ENCODE measurements at regions not wholly inside any gene's neighbourhood (a gene's known extent, or its start where the extent isn't known, plus 50 kb on each side); places are given as distances from the start of the nearest gene placed in this dataset.
A peak's percentile ranks its signal among the peaks of the same experiment; 100 is the strongest.

DNA sequence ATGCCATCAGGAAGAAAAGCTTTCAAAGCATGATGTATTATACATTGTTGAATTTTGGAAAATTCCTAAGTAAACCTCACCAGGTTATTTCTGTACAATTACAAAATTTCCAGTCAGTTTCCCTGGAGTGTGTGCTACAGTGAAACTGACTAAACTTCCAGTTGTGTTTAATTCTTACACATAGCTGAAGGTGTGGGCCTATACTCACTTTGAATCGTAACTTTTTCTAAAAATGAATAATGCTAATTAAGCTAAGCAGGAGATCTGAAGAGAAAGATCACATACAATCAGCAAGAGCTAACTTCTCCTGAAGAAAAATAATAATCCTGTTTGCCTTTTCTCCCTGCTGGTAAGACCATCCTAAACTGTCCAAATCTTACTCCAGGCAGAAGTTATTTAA, 537.2 kb upstream of the PBX1 start:
- no peak for DNase-seq

DNA sequence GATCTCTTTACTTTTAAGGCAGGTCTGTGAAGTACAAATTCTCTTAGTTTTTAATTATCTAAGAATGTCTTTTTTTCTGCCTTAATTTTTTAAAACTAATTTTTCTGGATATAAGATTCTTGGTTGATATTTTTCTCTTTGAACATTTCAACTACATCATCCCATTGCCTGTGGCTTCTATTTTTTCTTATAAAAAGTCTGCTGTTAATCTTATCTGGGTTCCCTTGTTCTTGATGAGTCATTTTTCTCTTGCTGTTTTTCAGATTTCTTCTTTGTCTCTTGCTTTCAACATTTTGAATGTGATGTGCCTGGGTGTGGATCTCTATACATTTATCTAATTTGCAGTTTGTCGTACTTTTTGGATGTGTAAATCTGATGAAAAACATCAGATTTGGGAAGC, 525.2 kb upstream of the PBX1 start:
- DNase-seq = no peak

DNA sequence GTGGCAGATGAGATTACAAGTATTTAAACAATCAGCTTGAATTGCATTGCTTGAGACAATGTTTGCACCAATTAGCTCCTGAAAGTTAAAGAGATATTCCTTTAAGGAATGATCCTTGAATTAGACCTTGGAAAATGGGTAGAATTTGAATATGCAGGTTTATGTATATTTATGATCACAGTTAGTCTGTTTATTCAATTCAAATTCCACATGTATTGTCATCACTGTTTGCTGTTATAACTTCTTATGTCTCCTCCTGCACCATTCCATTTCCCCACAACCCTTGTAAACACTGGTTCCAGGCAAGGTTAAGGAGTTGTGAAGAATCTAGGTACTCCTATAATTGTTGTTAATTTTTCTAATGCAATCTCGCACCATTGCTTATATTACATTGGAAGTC, 518.2 kb upstream of the PBX1 start:
- DNase-seq = no peak

DNA sequence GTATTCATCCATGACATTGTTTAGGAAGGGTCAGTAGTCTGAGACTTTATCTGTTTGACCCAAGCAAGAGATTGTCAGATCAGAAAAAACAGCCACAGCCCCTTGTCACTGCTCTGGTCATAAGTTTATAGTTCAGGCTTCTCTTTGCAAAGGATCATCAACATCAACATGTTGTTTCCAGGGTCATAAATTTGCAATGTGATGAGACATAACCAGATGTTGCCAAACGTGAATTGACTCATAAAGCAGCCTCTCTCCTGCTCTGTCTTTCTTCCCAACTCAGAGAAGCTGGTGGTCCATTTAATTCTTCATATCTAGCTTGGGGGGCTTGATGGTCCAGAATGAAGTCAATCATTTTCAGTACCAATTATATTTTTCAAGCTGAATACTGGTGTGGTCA, 507.2 kb upstream of the PBX1 start:
- DNase-seq = no peak

DNA sequence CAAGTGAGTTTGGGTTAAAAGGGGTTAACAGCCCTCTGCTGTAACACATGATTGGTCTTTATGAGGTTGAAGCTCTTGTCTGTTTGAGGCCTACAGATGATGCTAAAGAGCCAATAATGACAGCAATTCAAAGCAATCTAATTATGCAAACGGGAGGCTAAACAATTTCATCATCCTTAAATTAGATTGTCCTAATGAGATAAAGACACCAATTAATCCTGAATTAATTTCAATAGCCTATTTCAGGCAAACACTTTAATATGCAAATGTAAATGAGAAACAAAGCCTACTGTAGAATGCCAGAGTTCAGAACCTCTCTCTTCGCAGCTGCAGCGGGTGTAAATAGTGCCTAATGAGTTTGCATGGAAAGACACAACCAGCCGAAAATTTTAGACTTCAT, 504.7 kb upstream of the PBX1 start:
- peak; percentile 23 for DNase-seq

DNA sequence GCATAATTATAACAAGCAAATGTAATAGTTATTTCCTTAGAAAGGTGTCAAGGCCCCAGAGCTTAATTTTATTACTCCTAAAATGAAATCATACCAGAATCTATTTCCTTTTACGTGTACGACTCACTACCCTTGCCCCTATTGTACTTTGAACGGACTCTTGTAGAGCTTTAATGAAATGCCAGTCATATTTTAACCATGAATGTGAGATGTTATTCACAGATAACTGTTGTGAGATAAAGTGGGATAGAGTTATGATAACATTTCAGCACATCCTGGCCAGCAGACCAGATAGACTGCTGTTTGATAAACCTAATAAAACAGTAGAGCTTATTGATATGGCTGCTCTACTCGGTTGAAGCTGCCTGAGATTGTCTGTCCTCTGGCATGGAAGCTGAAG, 500.8 kb upstream of the PBX1 start:
- DNase-seq = no peak

DNA sequence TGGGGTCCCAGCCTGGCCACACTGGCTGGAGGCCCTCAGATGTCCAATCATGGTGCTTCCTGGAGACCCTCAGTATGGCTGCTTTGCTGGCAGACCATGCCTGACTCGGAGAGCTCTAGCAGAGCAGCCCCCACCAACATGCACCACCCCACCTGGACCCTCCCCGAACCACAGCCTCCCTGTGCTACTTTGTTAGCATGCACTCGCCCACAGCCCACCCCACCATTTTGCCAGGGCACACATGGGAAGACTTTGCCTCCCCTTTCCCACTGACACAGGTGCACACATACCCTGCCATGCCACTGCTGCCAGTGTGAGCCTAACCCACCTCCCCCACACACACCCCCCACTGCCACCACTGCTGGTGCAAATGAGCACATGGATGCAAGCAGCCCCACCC, 497.5 kb upstream of the PBX1 start:
- no peak for DNase-seq

DNA sequence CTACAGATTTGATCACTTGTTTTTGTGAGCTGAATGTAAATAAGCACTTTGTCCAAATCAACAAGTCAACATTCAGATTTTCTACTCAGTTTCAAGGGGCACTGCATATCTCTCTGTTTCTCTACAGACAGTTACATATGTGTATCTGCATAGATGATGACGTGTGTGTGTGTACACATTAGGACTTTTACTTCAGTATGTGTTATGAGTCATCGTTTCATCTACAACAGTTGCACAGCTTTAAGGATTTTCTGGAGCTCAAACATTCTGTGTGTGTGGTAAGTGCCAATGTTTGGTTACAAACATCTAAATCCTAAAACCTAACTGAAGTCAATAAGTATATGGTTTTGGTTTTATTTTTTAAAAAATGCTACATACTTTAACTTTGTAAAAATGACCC, 494.5 kb upstream of the PBX1 start:
- no peak for DNase-seq

DNA sequence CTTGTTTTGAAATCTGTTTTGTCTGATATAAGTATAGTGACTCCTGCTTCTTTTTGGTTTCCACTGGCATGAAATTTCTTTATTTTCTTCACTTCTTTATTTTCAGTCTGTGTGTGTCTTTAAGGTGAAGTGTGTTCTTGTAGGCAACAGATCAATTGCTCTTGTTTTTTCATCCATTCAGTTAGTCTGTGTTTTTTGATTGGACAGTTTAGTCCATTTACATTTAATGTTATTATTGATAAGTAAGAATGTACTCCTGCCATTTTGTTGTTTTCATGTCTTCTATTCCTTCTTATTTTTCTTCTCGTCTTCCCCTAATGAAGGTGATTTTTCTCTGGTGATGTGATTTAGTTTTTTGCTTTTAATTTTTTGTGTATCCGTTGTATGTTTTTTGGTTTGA, 487.7 kb upstream of the PBX1 start:
- no peak for DNase-seq

DNA sequence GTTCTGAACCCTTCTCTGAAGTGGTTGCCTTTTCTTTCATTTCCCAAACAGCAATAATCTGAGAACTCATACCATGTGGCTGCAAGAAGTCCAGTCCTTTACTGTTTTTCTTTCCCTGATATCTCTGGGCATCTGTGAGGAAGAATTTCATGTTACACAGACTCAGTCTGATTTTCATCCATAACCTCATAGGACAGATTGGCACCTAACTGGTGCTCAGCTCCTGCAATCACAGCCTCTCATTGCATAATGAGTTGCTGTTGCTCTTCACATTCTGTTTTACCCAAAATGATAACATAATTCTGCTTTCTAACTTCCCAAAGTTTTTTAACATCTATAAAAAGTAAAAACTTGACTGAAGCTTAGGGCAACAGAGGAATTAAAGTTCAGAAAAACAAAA, 472.2 kb upstream of the PBX1 start:
- no peak for DNase-seq

DNA sequence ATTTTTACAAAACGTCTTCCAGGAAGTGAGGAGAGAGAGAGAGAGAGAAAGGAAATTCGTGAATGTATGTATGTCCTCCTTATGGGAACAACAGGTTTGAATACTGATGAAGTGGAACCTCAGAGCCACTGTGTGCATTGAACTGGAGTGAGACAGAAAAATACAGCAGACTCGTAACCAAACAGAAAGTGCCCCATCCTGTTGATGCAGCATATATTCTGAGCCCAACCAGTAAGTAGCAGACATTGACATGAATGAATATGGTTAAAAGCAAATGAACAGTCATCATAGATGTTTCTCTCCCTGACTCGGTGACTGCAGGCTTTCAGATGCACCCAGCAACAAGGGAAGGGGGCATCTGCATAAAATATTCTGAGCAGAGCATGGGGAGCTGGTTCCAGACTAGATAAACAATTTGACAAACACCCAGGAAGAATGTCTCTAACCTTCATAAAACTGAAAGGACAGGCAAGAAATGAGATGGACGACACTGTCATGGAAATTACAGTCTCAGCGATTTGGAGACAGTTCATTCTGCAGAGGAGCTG, 471.0 kb upstream of the PBX1 start:
- no peak for DNase-seq

DNA sequence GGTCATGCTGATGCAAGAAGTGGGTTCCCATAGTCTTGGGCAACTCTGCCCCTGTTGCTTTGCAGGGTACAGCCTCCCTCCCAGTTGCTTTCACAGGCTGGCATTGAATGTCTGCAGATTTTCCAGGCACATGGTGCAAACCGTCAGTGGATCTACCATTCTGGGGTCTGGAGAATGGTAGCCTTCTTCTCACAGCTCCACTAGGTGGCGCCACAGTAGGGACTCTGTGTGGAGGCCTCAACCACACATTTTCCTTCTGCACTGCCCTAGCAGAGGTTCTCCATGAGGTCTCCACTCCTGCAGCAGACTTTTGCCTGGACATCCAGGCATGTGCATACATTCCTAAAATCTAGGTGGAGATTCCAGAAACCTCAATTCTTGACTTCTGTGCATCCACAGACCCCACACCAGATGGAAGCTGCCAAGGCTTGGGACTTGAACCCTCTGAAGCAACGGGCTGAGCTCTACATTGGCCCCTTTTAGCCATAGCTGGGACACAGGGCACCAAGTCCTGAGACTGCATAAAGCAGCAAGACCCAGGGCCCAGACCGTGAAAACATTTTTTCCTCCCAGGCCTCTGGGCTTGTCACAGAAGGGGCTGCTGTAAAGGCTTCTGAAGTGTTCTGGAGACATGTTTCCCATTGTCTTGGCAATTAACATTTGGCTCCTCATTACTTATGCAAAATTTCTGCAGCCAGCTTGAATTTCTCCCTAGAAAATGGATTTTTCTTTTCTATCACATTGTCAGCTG, 466.2 kb upstream of the PBX1 start:
- no peak for DNase-seq

DNA sequence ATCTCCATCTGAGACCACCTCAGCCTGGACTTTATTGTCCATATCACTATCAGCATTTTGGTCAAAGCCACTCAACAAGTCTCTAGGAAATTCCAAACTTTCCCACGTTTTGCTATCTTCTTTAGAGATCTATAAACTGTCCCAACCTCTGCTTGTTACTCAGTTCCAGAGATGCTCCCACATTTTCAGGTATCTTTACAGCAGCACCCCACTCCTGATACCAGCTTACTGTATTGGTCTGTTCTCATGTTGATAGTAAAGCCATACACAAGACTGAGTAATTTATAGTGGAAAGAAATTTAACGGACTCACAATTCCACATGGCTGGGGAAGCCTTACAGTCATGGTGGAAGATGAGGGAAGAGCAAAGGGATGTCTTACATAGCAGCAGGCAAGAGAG, 465.4 kb upstream of the PBX1 start:
- DNase-seq = no peak

DNA sequence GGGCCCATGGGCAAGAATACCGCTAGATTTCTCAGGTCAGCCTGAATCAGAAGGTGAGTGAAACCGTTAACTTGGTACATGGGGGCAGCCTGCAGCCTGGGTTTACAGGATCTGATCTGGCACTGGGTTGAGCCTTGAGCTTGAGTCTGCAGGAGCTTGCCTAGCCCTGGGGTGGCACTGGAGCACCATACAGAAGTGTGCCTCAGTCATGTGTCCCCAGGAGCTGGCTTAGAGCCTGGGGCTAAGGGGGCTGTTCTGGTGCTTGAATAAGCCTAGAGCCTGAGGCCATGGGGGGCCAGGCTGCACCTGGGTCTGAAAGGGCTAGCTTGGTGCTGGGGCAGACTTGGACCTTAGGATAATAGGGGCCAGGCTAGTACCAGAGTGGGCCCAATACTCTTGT, 457.2 kb upstream of the PBX1 start:
- no peak for DNase-seq

DNA sequence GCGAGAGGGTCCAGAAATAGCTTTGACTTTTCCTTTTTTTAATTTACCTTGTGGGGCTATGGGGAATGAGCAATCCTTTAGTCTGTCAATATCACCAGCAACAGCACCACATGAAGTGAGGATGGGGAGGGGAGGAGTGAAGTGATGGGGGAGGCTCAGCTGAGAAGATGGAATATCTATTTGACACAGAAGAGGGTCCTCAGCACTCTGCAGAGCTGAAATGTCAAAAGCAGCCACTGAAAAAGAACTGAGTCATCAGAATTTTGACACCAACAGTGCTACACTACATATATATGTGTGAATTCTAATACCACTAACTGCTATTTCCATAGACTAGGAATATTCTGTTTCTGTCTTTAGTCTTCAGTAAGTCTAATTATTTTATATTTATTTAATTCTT, 427.0 kb upstream of the PBX1 start:
- no peak for DNase-seq

DNA sequence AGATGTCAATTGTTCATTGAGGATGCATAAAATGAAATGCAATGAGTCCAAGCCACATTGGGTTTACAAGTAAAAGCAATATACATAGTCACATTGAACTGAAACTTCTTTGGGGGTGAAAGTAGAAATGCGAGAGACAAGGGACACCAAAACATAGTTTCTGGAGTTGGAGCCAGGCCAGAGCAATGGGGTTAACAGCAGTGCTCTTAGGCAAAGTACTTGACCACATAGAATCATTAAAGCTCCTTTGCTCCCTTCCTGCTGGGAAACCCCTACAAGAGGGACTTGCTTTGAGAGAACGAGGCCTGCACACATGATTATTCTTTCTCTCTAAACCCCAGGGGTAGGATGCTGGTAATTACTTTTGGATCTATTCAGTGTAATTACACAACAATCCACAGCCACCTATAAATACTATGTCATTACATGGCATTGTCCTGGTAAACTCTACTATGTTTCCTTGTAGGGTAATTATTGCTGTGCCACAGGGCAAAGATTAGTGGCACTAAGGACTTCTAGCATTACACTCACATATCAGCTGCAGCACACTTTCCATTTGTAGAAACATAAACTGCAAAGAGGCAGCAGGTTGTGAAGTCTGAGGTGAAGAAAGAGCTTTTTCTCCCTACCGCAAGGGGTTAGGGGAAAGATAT, 421.6 kb upstream of the PBX1 start:
- DNase-seq = peak; percentile 63

DNA sequence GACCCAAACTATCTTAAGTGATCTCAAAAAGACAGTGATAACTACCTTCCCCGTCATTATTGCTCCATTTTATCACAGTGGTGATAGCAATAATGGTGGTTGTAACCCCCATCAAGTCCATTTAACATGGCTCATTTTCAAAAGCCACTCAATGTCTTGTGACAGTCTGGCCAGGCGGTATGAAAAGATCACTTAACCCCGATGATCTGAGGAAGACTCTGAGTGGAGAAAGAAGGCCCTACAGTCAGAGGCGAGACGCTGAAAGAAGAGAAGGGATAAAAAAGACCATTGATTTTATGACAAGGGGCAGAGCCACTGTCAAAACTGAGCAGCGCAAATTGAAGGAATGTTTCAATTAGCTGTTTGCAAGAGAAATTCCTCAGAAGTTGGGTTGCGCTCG, 417.2 kb upstream of the PBX1 start:
- DNase-seq = no peak

DNA sequence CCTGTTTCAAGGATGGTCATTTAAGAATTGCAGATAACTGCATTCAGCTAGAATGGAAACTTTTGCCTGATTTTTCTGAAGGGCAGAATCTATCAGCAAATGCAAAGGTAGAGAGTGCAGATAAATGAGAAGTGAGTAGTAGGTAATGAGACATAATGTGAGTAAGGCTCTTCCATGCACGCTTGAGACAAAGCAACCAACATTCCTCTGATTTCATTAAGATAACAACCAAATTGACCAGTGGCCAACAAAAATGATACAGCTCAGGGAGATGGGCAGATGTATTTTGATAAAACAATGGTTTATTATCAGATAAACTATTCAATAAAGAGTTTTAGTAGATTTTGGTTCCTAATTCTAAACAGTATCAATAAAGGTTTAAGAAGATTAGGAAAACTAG, 404.4 kb upstream of the PBX1 start:
- no peak for DNase-seq

DNA sequence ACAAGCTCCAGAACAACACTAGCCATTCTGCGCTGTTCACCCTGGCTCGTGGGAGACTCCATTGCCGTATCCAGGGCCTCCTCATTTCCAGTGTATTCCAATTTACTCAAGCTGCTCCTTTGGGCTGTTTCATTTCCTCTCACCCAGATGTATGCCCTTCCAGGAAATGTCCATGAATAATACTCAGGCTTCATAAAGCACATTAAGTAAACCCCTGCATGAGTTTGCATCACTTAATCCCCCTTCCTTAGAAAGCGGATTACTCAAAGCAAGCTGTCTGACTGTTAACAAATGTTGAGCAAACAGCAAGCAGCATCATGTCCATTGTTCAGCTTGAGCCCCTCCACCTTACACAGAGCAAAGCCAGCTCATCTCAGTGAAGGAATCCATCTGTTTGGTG, 403.6 kb upstream of the PBX1 start:
- no peak for DNase-seq

DNA sequence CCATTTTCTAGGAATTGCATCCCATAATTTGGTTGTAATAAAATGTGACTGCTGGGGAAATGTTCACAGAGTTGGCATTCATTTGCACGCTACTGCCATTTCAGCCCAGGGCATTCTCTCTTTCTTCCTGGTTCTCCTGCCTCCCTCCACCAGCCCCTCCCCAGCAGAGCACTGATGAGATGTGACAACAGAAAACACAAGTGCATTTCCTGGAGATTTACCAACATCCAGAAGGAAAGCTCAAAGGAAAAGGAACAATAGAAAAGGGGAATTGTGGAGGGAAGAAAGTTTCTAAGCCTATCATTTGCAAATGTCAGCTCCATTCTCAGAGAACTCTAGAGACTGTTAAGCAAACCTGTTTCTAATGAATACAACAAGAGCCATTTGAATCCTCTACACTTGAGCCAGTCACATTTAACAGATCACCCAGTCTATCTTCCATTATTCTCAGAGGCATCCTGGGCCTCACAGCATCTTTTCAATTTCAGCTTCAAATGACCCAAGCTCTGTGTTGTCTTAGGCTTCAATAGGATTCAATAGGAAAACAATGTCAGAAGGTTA, 395.6 kb upstream of the PBX1 start:
- no peak for DNase-seq

DNA sequence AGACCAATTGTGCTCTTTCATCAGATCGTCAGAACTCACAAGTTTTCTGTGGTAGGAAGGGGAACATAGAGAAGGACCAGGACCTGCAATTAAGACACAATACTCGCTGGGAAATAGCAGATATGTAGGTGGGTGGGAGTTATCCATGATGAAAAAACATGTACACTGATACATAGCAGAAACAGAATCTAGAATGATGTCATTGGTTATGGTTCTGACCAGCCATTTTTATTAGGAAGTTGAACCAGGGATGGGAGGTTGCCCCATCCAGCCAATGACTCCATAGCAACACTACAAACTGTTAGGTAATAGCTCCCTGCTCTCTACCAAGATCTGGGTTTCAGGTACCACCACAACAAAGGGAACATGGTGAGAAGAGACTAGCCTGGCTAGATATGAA, 393.5 kb upstream of the PBX1 start:
- DNase-seq = no peak

DNA sequence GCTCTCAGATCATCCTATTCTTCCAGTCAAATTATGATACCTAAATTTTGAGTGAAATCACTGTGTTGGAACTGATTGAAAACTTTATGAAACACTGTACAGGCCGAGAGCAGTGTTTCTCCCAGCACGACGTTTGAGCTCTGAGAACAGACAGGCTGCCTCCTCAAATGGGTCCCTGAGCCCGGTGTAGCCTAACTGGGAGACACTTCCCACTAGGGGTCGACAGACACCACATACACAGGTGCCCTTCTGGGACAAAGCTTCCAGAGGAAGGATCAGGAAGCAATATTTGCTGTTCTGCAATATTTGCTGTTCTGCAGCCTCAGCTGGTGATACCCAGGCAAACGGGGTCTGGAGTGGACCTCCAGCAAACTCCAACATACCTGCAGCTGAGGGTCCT, 392.5 kb upstream of the PBX1 start:
- DNase-seq = peak; percentile 28

DNA sequence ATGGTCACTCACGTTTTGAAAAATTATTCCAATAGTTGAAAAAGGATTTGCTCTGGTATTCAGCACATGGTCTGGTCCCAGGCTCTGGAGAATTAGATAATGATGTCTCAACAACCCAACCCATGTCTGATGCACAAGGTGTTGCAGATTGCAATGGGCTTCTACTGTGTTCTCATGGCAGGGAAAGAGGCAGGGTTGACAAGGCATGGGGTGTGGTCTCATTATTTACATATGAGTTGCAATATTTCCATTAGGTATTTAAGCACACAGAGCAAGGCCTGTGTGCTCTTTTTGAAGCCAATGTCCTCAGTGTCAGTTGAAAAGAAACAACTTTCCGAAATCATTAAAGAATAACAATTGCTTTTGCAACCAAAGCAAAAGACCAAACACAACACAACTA, 381.9 kb upstream of the PBX1 start:
- no peak for DNase-seq

DNA sequence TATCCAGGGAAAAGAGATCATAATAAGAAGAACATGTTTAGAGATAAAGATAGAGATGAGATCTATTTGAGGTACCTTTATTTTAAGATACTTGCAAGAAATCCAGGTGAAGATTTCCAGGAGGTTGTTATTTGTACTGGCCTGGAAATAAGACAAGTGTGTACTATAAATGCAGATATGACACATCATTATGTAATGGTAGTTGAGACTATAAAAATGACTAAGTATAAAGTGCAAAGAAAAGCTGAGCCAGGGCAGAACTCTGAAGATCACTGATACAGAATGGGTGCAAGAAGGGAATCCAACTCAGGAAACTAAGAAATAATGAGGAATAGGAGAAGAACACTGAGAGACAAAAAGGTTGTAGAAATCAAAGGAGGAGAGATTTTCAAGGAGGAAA, 378.2 kb upstream of the PBX1 start:
- no peak for DNase-seq

All from NCI-H1092 treated with DMSO at 0.1 percent for 48 hours (cell line).